H1 (cell line): ENCODE measurements at regions not wholly inside any gene's neighbourhood (a gene's known extent, or its start where the extent isn't known, plus 50 kb on each side); places are given as distances from the start of the nearest gene placed in this dataset.

Experiments used
- CTCF ChIP-seq, 3 experiments: IDR thresholded peaks; 1 replicate in 2 of 3; 2 replicates in 1 of 3; pipeline versions ENCODE4 v1.5.1 to v1.6.1; 2011; ENCODE audit warnings: low read length in 3 of 3, mild to moderate bottlenecking in 3 of 3, inconsistent platforms in 2 of 3, low read depth in 1 of 3, moderate library complexity in 1 of 3; ENCODE audit not compliant: insufficient read depth in 1 of 3; ENCODE audit errors: control extremely low read depth in 1 of 3
- EGR1 ChIP-seq: IDR thresholded peaks from 2 replicates; pipeline ENCODE4 v1.6.1; 2011; ENCODE audit warnings: low read depth, low read length, borderline replicate concordance
- EP300 ChIP-seq, 2 experiments: IDR thresholded peaks; 1 replicate in 1 of 2; 2 replicates in 1 of 2; pipeline ENCODE4 v1.6.1; 2011 to 2012; ENCODE audit warnings: low read depth in 2 of 2, low read length in 2 of 2, mild to moderate bottlenecking in 2 of 2, borderline replicate concordance in 1 of 2, inconsistent platforms in 1 of 2, moderate library complexity in 1 of 2
- EZH2 ChIP-seq: fragments of 200-600 bp; sonication (generic); IDR thresholded peaks from 2 replicates; pipeline ENCODE4 v1.7.1; 2012; ENCODE audit warnings: low read depth, mild to moderate bottlenecking, moderate library complexity, low read length, inconsistent platforms; ENCODE audit not compliant: severe bottlenecking
- POLR2AphosphoS5 ChIP-seq: IDR thresholded peaks from 2 replicates; pipeline ENCODE4 v1.6.1; 2011; ENCODE audit warnings: low read depth, low read length
- RBBP5 ChIP-seq: IDR thresholded peaks from 2 replicates; pipeline ENCODE4 v1.7.1; 2012; ENCODE audit warnings: low read depth, mild to moderate bottlenecking, inconsistent platforms, low read length, moderate library complexity, borderline replicate concordance
- SAP30 ChIP-seq: fragments of 300-600 bp; sonication (generic); IDR thresholded peaks from 2 replicates; pipeline ENCODE4 v1.7.1; 2012; ENCODE audit warnings: low read length, moderate library complexity, mild to moderate bottlenecking, inconsistent platforms; ENCODE audit not compliant: insufficient read depth, insufficient replicate concordance
- SIN3A ChIP-seq, 2 experiments: IDR thresholded peaks in 1 of 2; conservative IDR thresholded peaks in 1 of 2; 2 replicates each; pipeline ENCODE4 v1.6.1; 2011 to 2012; ENCODE audit warnings: low read length in 2 of 2, improper control_type of control experiment in 1 of 2, low read depth in 1 of 2, mild to moderate bottlenecking in 1 of 2
- SP2 ChIP-seq: IDR thresholded peaks from 2 replicates; pipeline ENCODE4 v1.6.1; 2012; ENCODE audit warnings: mild to moderate bottlenecking, low read length, inconsistent platforms
- TAF1 ChIP-seq: IDR thresholded peaks from 2 replicates; pipeline ENCODE4 v1.6.1; 2011; ENCODE audit warnings: mild to moderate bottlenecking, low read depth, low read length
- TF ChIP-seq, protein P1 (sequence below): IDR thresholded peaks from 2 replicates; pipeline ENCODE4 v1.6.1; 2012; ENCODE audit warnings: inconsistent platforms

GRCh38 chr6:4210629-4211419 lies 75.4 kb upstream of the ECI2 start:
- TF ChIP-seq SP2 (no peak), RBBP5 (no peak), EGR1 (no peak), CTCF (IDR thresholded peaks at IDR 0.05; ENCODE audit: control extremely low read depth in 1 of 3, insufficient read depth in 1 of 3, low read depth in 1 of 3, low read length in 3 of 3) (peak; percentile 70 to 85 (median 75)), EP300 (IDR thresholded peaks at IDR 0.05; ENCODE audit: borderline replicate concordance in 1 of 2, low read depth in 2 of 2, low read length in 2 of 2) (no peak), TAF1 (no peak), POLR2AphosphoS5 (no peak), SAP30 (no peak), EZH2 (no peak), SIN3A (conservative IDR thresholded peaks at IDR 0.05 in 1 of 2, IDR thresholded peaks at IDR 0.05 in 1 of 2; ENCODE audit: low read depth in 1 of 2, low read length in 2 of 2) (no peak)
- TF ChIP-seq, protein P1, sequence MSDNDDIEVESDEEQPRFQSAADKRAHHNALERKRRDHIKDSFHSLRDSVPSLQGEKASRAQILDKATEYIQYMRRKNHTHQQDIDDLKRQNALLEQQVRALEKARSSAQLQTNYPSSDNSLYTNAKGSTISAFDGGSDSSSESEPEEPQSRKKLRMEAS: no peak
